Mesothelial cell of epicardium (in vitro differentiated cells): ENCODE measurements at regions not wholly inside any gene's neighbourhood (a gene's known extent, or its start where the extent isn't known, plus 50 kb on each side); places are given as distances from the start of the nearest gene placed in this dataset.

Experiments used
- DNase-seq, 2 experiments: peaks; one replicate each; pipeline ENCODE4 v3.0.0; 2021; ENCODE audit warnings: low spot score in 2 of 2; ENCODE audit not compliant: unreplicated experiment in 2 of 2
- H3K27ac Mint-ChIP-seq: 2 replicates; pipeline ENCODE4 v1.8.0; 2021; ENCODE audit warnings: mixed read lengths
- H3K27me3 Mint-ChIP-seq: 2 replicates; pipeline ENCODE4 v1.8.0; 2021; ENCODE audit warnings: low read depth, mixed read lengths
- H3K36me3 Mint-ChIP-seq: 2 replicates; pipeline ENCODE4 v1.8.0; 2021; ENCODE audit warnings: mixed read lengths
- H3K4me1 Mint-ChIP-seq: 2 replicates; pipeline ENCODE4 v1.8.0; 2021; ENCODE audit warnings: mixed read lengths
- H3K4me3 Mint-ChIP-seq: 2 replicates; pipeline ENCODE4 v1.8.0; 2021; ENCODE audit warnings: mild to moderate bottlenecking, moderate library complexity, mixed read lengths
- H3K9me3 Mint-ChIP-seq: 2 replicates; pipeline ENCODE4 v1.8.0; 2021; ENCODE audit warnings: mixed read lengths
- CTCF ChIP-seq: fragments of 200-600 bp; sonication (generic); IDR thresholded peaks from one replicate; pipeline ENCODE4 v1.5.0; 2021; ENCODE audit warnings: antibody characterized with exemption; ENCODE audit not compliant: unreplicated experiment

GRCh38 chr4:32778025-32778424 lies 2057.9 kb downstream of the PCDH7 start:
- H3K4me1 Mint-ChIP-seq = no peaks in the 10 kb centered on the region
- no peaks in the 10 kb centered on the region for H3K36me3 Mint-ChIP-seq
- TF ChIP-seq CTCF = no peak
- H3K27ac Mint-ChIP-seq = no peak overlapping the region
- H3K27me3 Mint-ChIP-seq = no peaks in the 10 kb centered on the region
- DNase-seq = no peak
- peaks cover 11% of the 10 kb centered on the region for H3K9me3 Mint-ChIP-seq
- H3K4me3 Mint-ChIP-seq = no peak overlapping the region

GRCh38 chr4:32778938-32779337 lies 2058.8 kb downstream of the PCDH7 start:
- Mint-ChIP-seq H3K36me3 (no peaks in the 10 kb centered on the region), H3K27me3 (no peaks in the 10 kb centered on the region), H3K9me3 (peaks cover 11% of the 10 kb centered on the region), H3K27ac (no peak overlapping the region), H3K4me3 (no peak overlapping the region), H3K4me1 (no peaks in the 10 kb centered on the region)
- DNase-seq = no peak
- no peak for TF ChIP-seq CTCF

- TF ChIP-seq CTCF = no peak
- Mint-ChIP-seq H3K9me3 (no peaks in the 10 kb centered on the region), H3K36me3 (no peaks in the 10 kb centered on the region), H3K27ac (no peak overlapping the region), H3K4me3 (no peak overlapping the region), H3K27me3 (no peaks in the 10 kb centered on the region), H3K4me1 (peaks cover 5% of the 10 kb centered on the region)
- DNase-seq = no peak
These were observed 2068.9 kb downstream of the PCDH7 start for GRCh38 chr4:32789026-32789608.

GRCh38 chr4:32790803-32791202 lies 2070.6 kb downstream of the PCDH7 start:
- H3K36me3 Mint-ChIP-seq = no peaks in the 10 kb centered on the region
- no peak overlapping the region for H3K27ac Mint-ChIP-seq
- H3K27me3 Mint-ChIP-seq = no peaks in the 10 kb centered on the region
- TF ChIP-seq CTCF = no peak
- H3K4me1 Mint-ChIP-seq = peaks cover 5% of the 10 kb centered on the region
- H3K4me3 Mint-ChIP-seq = no peak overlapping the region
- no peaks in the 10 kb centered on the region for H3K9me3 Mint-ChIP-seq
- no peak for DNase-seq

- Mint-ChIP-seq H3K27me3 (no peaks in the 10 kb centered on the region), H3K4me3 (no peak overlapping the region), H3K36me3 (no peaks in the 10 kb centered on the region), H3K9me3 (peaks cover under 1% of the 10 kb centered on the region), H3K27ac (no peak overlapping the region), H3K4me1 (peaks cover 5% of the 10 kb centered on the region)
- no peak for TF ChIP-seq CTCF
- DNase-seq = no peak
These were observed 2078.4 kb downstream of the PCDH7 start for GRCh38 chr4:32798471-32799159.
